Fibroblast of mammary gland (primary cell): ENCODE measurements at regions not wholly inside any gene's neighbourhood (a gene's known extent, or its start where the extent isn't known, plus 50 kb on each side); places are given as distances from the start of the nearest gene placed in this dataset.

Experiments
- DNase-seq: peaks from one replicate; pipeline ENCODE4 v3.0.0-alpha.2; 2010; ENCODE audit warnings: low read depth
- H3K4me3 ChIP-seq: 2 replicates; pipeline ENCODE4 v1.5.1; 2011; ENCODE audit warnings: low read depth, mild to moderate bottlenecking, low read length, moderate library complexity; ENCODE audit not compliant: control insufficient read depth
- CTCF ChIP-seq: conservative IDR thresholded peaks from 2 replicates; pipeline ENCODE4 v1.5.1; 2011; ENCODE audit warnings: low read depth, low read length, inconsistent platforms; ENCODE audit not compliant: control insufficient read depth, insufficient read depth

GRCh38 chr4:98210281-98210680 lies 50.9 kb upstream of the RAP1GDS1 start:
- TF ChIP-seq CTCF: no peak
- H3K4me3 ChIP-seq: no peak overlapping the region
- DNase-seq: no peak

- no peak overlapping the region for H3K4me3 ChIP-seq
- DNase-seq: no peak
- no peak for TF ChIP-seq CTCF
Observed at GRCh38 chr4:98209111-98209510, 52.1 kb upstream of the RAP1GDS1 start.

DNA sequence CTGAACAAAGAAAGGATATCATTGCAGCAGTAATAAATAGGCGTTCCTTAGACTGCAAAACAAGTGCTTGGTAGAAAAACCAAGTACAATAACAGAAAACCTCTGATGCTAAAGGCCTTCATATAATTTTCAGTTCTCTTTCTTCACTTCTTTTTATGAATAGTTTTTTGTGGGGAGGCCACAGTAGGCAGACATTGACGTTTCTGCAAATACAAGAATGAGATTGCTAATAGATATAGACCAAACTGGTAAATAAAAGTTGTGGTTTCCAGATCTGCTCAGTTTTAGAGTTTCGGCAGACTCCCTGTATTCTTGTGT lies 57.0 kb upstream of the RAP1GDS1 start:
- no peak overlapping the region for H3K4me3 ChIP-seq
- no peak for DNase-seq
- no peak for TF ChIP-seq CTCF

- H3K4me3 ChIP-seq: no peak overlapping the region
Observed at GRCh38 chr4:98203332-98204235, 57.6 kb upstream of the RAP1GDS1 start.

DNA sequence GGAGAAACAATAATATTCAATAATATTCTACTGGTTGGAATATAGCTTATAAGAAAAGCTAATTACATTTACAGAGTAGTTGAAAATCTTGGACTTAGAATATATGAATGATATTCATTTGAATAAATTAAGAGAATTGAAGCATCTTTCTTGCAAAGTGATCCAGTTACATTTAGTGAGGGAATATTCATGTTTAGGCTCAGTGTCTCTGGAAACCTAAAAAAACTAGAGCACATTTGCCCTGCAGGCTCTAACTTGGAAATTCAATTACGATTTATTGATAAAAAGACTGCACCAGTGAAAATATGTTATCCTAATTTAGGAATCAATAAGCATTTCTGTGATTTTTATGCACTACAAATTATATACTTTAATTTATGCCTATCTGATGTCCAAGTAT lies 58.3 kb upstream of the RAP1GDS1 start:
- H3K4me3 ChIP-seq: no peak overlapping the region
- no peak for DNase-seq
- no peak for TF ChIP-seq CTCF

More at GRCh38 chr4:98203332-98204235, 57.6 kb upstream of the RAP1GDS1 start:
- no peak for DNase-seq
- TF ChIP-seq CTCF: no peak

GRCh38 chr4:98199247-98199646 lies 56.0 kb upstream of the STPG2 start:
- no peak overlapping the region for H3K4me3 ChIP-seq
- DNase-seq: peak; percentile 7
- no peak for TF ChIP-seq CTCF
